Fibroblast of upper back skin (primary cell): ENCODE measurements at regions not wholly inside any gene's neighbourhood (a gene's known extent, or its start where the extent isn't known, plus 50 kb on each side); places are given as distances from the start of the nearest gene placed in this dataset.

Experiments
- DNase-seq: peaks from one replicate; pipeline ENCODE4 v3.0.0-alpha.2; 2013

DNA sequence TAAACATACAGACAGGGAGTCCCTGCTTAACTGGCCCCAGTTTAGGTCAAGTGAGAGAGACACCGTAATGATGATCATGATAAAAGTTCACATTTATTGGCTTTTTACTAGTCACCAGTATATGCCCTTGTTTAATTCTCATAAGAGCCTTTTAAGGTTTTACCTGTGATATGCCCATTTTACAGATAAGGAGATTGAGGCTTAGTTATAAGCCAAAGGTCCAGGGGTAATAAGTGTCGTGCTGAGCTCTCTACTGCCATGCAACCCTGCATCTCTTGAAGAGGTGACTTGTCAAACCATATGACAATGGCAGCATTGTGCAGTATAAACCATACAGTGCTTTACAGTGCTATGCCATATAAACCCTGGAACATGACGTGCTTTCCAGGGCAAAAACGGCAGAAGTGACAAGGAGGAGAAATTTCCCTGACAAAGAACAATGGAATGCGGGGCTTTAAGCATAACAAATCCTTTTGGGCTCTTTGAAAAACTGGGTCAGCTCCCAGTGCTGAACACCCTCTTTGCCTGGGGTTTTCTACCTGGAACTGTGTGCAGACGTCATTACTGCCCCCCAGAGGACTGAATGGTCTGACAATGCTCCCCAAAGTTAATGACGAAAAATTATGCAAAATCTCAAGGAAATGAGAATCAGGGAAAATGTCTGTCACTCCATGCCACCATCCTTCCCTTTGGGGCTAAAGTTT lies 59.7 kb upstream of the C14orf132 start:
- DNase-seq, result peak; percentile 1

DNA sequence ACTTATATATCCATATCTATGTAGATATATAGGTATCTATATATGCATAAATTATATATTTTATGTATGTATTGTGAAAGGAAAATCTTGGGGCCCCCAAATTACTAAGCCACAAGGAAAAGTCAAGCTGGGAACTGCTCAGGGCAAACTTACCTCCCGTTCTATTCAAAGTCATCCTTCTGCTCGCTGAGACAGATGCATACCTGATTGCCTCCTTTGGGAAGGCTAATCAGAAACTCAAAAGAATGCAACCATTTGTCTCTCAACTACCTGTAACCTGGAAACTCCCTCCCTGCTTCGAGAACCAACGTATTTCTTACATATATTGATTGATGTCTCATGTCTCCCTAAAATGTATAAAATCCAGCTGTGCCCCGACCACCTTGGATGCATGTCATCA lies 58.8 kb upstream of the C14orf132 start:
- no peak for DNase-seq

DNA sequence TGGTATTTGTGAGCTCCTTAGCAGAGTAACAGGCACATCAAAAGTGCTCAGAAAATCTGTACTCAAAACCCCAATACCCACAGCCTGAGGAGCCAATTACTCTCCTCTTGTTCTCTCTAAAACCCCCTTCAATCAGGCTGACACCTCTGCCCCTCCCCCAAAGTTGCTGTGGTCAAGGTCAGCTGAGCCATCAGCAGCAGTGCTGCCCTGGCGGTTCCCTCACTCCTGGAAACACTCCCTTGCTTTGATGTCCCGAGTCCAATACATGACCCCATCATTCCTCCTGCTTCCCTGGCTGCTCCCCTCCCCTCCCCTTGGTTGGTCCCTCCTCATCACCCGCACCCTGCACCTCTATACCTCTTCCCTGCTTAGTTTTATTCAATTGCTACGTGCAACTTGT lies 57.2 kb upstream of the C14orf132 start:
- DNase-seq, result no peak

DNA sequence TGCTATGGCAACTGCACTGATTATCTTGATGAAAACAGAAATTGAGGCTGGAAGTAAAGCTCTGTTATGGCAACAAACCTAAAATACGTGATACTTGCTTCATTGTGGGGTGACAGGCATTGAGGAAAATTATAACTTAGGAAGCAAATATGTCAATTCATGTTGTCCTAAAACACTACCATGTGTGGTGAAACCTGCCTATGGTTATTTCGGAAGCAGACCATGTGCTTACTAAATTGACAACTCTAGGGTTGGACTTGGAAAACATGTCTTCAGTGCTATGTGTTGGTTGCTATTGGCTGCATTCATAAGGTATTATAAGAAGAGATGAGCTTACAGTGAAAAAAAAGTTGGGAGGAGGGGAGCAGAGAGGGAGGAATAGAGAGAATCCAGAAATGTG lies 55.0 kb upstream of the C14orf132 start:
- no peak for DNase-seq
